CD14-positive monocyte (primary cell): ENCODE measurements at regions not wholly inside any gene's neighbourhood (a gene's known extent, or its start where the extent isn't known, plus 50 kb on each side); places are given as distances from the start of the nearest gene placed in this dataset.

ENCODE experiments used
- DNase-seq, 3 donors: peaks; one replicate each; pipeline ENCODE4 v3.0.0-alpha.2; 2011 to 2022
- H2AFZ ChIP-seq: 2 replicates; pipeline ENCODE4 v1.6.0; 2012; ENCODE audit warnings: mild to moderate bottlenecking, low read depth, low read length, inconsistent platforms; ENCODE audit not compliant: insufficient read depth, poor library complexity, severe bottlenecking
- H3K27ac ChIP-seq, 2 donors: 1 replicate in 1 of 2; 2 replicates in 1 of 2; pipeline ENCODE4 v1.5.1; 2012 to 2013; ENCODE audit warnings: low read length in 2 of 2, control low read depth in 1 of 2, inconsistent platforms in 1 of 2, low read depth in 1 of 2, mild to moderate bottlenecking in 1 of 2
- H3K27me3 ChIP-seq, 2 donors: one replicate each; pipeline versions ENCODE4 v1.6.0 to v1.6.1; 2011 to 2013; ENCODE audit warnings: low read length in 2 of 2; ENCODE audit not compliant: control insufficient read depth in 2 of 2, insufficient read depth in 2 of 2
- H3K36me3 ChIP-seq, 2 donors: replicated peaks in 1 of 2; 1 replicate in 1 of 2; 2 replicates in 1 of 2; pipeline versions ENCODE4 v1.5.1 to v1.6.1; 2012 to 2013; ENCODE audit warnings: low read length in 2 of 2, control low read depth in 1 of 2, inconsistent platforms in 1 of 2, mild to moderate bottlenecking in 1 of 2; ENCODE audit not compliant: insufficient read depth in 2 of 2, control insufficient read depth in 1 of 2
- H3K4me1 ChIP-seq, 2 donors: 1 replicate in 1 of 2; 2 replicates in 1 of 2; pipeline versions ENCODE4 v1.5.1 to v1.6.1; 2012 to 2013; ENCODE audit warnings: low read length in 2 of 2, control low read depth in 1 of 2, inconsistent platforms in 1 of 2, mild to moderate bottlenecking in 1 of 2, moderate library complexity in 1 of 2; ENCODE audit not compliant: insufficient read depth in 2 of 2, control insufficient read depth in 1 of 2
- H3K4me2 ChIP-seq: replicated peaks from 2 replicates; pipeline ENCODE3; 2012; ENCODE audit warnings: low read length, moderate library complexity, mild to moderate bottlenecking; ENCODE audit not compliant: poor library complexity, severe bottlenecking; ENCODE audit errors: extremely low read depth
- H3K4me3 ChIP-seq, 3 experiments: fragments of 200-600 bp in 1 of 3; sonication (generic) in 1 of 3; replicated peaks in 1 of 3; 1 replicate in 2 of 3; 2 replicates in 1 of 3; pipeline ENCODE4 v1.5.1; 2011 to 2013; ENCODE audit warnings: low read length in 3 of 3, mild to moderate bottlenecking in 3 of 3, control low read depth in 2 of 3, low read depth in 2 of 3, inconsistent platforms in 1 of 3, moderate library complexity in 1 of 3
- H3K79me2 ChIP-seq: 2 replicates; pipeline ENCODE4 v1.6.0; 2012; ENCODE audit warnings: mild to moderate bottlenecking, control low read depth, inconsistent platforms, low read length, moderate library complexity; ENCODE audit not compliant: insufficient read depth
- H3K9ac ChIP-seq: 2 replicates; pipeline ENCODE4 v1.6.0; 2017; ENCODE audit warnings: low read length, mild to moderate bottlenecking; ENCODE audit not compliant: insufficient read depth, poor library complexity, severe bottlenecking
- H3K9me3 ChIP-seq, 2 donors: replicated peaks in 1 of 2; 1 replicate in 1 of 2; 2 replicates in 1 of 2; pipeline versions ENCODE4 v1.5.1 to v1.6.1; 2012 to 2013; ENCODE audit warnings: low read length in 2 of 2, control low read depth in 1 of 2; ENCODE audit not compliant: control insufficient read depth in 1 of 2, insufficient read depth in 1 of 2
- H4K20me1 ChIP-seq: 2 replicates; pipeline ENCODE4 v1.6.0; 2012; ENCODE audit warnings: mild to moderate bottlenecking, low read length, control low read depth, moderate library complexity; ENCODE audit not compliant: insufficient read depth
- H3K27ac Mint-ChIP-seq, 7 donors: one replicate each; pipeline ENCODE4 v1.8.0; 2020; ENCODE audit warnings: mild to moderate bottlenecking in 7 of 7, mixed read lengths in 7 of 7, moderate library complexity in 6 of 7, inconsistent platforms in 2 of 7
- H3K27me3 Mint-ChIP-seq, 3 donors: one replicate each; pipeline ENCODE4 v1.8.0; 2021 to 2022; ENCODE audit warnings: low read depth in 3 of 3, mild to moderate bottlenecking in 3 of 3, mixed read lengths in 3 of 3, moderate library complexity in 3 of 3, inconsistent platforms in 1 of 3
- H3K36me3 Mint-ChIP-seq, 2 donors: one replicate each; pipeline ENCODE4 v1.8.0; 2020; ENCODE audit warnings: mixed read lengths in 2 of 2, inconsistent platforms in 1 of 2, mild to moderate bottlenecking in 1 of 2
- H3K4me1 Mint-ChIP-seq: one replicate; pipeline ENCODE4 v1.8.0; 2020; ENCODE audit warnings: mild to moderate bottlenecking, mixed read lengths
- H3K4me3 Mint-ChIP-seq, 2 donors: one replicate each; pipeline ENCODE4 v1.8.0; 2020; ENCODE audit warnings: mild to moderate bottlenecking in 2 of 2, mixed read lengths in 2 of 2, moderate library complexity in 1 of 2
- H3K9me3 Mint-ChIP-seq, 7 donors: one replicate each; pipeline ENCODE4 v1.8.0; 2020 to 2022; ENCODE audit warnings: mixed read lengths in 7 of 7, mild to moderate bottlenecking in 6 of 7, moderate library complexity in 6 of 7, inconsistent platforms in 2 of 7
- CTCF ChIP-seq: fragments of 200-600 bp; IDR thresholded peaks from one replicate; pipeline ENCODE4 v1.8.0; 2022; ENCODE audit warnings: antibody characterized with exemption, mild to moderate bottlenecking
- WGBS: methylation state at CpG from one replicate; pipeline ENCODE4 v1.1.5; 2013; ENCODE audit warnings: missing lambda C conversion rate; ENCODE audit not compliant: insufficient coverage; 5-methylcytosine and 5-hydroxymethylcytosine counted together
- intact Hi-C, 2 donors: fragments of 100-400 bp; cut with micrococcal nuclease; formaldehyde crosslinking; loops; one replicate each; pipeline versions ENCODE4 v1.15.0 to v1.15.1; 2023

- TF ChIP-seq CTCF = no peak
- H4K20me1 ChIP-seq = no peaks in the 10 kb centered on the region
- no peaks in the 10 kb centered on the region for H3K4me1 ChIP-seq
- H3K9ac ChIP-seq = no peak overlapping the region
- no peak overlapping the region for H2AFZ ChIP-seq
- Mint-ChIP-seq H3K27me3 (no peaks in the 10 kb centered on the region), H3K9me3 (no peaks in the 10 kb centered on the region), H3K4me1 (no peaks in the 10 kb centered on the region), H3K4me3 (no peak overlapping the region), H3K36me3 (no peaks in the 10 kb centered on the region), H3K27ac (no peak overlapping the region)
- intact Hi-C loops = no loop called here
- 60% methylated on average over 1 of the region's 3 CpGs for WGBS
- no peak overlapping the region for H3K4me3 ChIP-seq
- DNase-seq = no peak
- no peak overlapping the region for H3K27ac ChIP-seq
- no peak overlapping the region for H3K4me2 ChIP-seq
- H3K9me3 ChIP-seq = no peaks in the 10 kb centered on the region
- no peaks in the 10 kb centered on the region for H3K36me3 ChIP-seq
- no peaks in the 10 kb centered on the region for H3K79me2 ChIP-seq
- H3K27me3 ChIP-seq = no peaks in the 10 kb centered on the region
These were observed 552.6 kb upstream of the GOLIM4 start for GRCh38 chr3:168648321-168648720.

GRCh38 chr3:168647582-168647981 lies 551.9 kb upstream of the GOLIM4 start:
- Histone ChIP-seq H3K9me3 (no peaks in the 10 kb centered on the region), H3K27ac (no peak overlapping the region), H3K4me1 (no peaks in the 10 kb centered on the region), H4K20me1 (no peaks in the 10 kb centered on the region), H3K79me2 (no peaks in the 10 kb centered on the region), H3K4me3 (no peak overlapping the region), H3K4me2 (no peak overlapping the region), H3K36me3 (no peaks in the 10 kb centered on the region), H2AFZ (no peak overlapping the region), H3K9ac (no peak overlapping the region), H3K27me3 (no peaks in the 10 kb centered on the region)
- intact Hi-C loops = no loop called here
- no peak for TF ChIP-seq CTCF
- Mint-ChIP-seq H3K4me1 (no peaks in the 10 kb centered on the region), H3K4me3 (no peak overlapping the region), H3K9me3 (no peaks in the 10 kb centered on the region), H3K27ac (no peak overlapping the region), H3K36me3 (no peaks in the 10 kb centered on the region), H3K27me3 (no peaks in the 10 kb centered on the region)
- no peak for DNase-seq
